ENCODE measurements at regions not wholly inside any gene's neighbourhood (a gene's known extent, or its start where the extent isn't known, plus 50 kb on each side); places are given as distances from the start of the nearest gene placed in this dataset.

DNA sequence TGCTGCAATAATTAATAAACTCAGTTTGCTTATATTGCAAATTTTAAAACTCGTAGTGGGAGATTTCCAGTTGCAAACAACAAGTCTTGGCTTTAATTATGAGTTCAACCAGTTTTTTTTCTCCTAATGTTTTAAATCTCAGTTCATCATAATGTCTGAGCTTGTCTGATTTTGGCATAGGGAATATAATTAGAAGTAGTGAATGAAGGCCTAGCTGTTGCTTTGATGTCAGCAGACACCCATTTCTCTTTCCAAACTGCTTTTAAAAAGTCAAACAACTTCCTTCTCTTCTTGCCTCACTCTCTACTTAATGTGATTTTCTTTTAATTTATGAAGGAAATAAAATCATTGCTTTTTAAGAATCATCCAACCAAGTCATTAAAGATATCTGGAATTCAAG lies 1462.1 kb downstream of the DPP10 start:
- TF ChIP-seq, protein P1, sequence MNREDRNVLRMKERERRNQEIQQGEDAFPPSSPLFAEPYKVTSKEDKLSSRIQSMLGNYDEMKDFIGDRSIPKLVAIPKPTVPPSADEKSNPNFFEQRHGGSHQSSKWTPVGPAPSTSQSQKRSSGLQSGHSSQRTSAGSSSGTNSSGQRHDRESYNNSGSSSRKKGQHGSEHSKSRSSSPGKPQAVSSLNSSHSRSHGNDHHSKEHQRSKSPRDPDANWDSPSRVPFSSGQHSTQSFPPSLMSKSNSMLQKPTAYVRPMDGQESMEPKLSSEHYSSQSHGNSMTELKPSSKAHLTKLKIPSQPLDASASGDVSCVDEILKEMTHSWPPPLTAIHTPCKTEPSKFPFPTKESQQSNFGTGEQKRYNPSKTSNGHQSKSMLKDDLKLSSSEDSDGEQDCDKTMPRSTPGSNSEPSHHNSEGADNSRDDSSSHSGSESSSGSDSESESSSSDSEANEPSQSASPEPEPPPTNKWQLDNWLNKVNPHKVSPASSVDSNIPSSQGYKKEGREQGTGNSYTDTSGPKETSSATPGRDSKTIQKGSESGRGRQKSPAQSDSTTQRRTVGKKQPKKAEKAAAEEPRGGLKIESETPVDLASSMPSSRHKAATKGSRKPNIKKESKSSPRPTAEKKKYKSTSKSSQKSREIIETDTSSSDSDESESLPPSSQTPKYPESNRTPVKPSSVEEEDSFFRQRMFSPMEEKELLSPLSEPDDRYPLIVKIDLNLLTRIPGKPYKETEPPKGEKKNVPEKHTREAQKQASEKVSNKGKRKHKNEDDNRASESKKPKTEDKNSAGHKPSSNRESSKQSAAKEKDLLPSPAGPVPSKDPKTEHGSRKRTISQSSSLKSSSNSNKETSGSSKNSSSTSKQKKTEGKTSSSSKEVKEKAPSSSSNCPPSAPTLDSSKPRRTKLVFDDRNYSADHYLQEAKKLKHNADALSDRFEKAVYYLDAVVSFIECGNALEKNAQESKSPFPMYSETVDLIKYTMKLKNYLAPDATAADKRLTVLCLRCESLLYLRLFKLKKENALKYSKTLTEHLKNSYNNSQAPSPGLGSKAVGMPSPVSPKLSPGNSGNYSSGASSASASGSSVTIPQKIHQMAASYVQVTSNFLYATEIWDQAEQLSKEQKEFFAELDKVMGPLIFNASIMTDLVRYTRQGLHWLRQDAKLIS (CRISPR knock-in tag; IDR thresholded peaks at IDR 0.05; ENCODE audit: borderline replicate concordance), result no peak
- TF ChIP-seq, protein P2, sequence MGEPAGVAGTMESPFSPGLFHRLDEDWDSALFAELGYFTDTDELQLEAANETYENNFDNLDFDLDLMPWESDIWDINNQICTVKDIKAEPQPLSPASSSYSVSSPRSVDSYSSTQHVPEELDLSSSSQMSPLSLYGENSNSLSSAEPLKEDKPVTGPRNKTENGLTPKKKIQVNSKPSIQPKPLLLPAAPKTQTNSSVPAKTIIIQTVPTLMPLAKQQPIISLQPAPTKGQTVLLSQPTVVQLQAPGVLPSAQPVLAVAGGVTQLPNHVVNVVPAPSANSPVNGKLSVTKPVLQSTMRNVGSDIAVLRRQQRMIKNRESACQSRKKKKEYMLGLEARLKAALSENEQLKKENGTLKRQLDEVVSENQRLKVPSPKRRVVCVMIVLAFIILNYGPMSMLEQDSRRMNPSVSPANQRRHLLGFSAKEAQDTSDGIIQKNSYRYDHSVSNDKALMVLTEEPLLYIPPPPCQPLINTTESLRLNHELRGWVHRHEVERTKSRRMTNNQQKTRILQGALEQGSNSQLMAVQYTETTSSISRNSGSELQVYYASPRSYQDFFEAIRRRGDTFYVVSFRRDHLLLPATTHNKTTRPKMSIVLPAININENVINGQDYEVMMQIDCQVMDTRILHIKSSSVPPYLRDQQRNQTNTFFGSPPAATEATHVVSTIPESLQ (CRISPR knock-in tag; IDR thresholded peaks at IDR 0.05), result no peak
- TF ChIP-seq, protein P3, sequence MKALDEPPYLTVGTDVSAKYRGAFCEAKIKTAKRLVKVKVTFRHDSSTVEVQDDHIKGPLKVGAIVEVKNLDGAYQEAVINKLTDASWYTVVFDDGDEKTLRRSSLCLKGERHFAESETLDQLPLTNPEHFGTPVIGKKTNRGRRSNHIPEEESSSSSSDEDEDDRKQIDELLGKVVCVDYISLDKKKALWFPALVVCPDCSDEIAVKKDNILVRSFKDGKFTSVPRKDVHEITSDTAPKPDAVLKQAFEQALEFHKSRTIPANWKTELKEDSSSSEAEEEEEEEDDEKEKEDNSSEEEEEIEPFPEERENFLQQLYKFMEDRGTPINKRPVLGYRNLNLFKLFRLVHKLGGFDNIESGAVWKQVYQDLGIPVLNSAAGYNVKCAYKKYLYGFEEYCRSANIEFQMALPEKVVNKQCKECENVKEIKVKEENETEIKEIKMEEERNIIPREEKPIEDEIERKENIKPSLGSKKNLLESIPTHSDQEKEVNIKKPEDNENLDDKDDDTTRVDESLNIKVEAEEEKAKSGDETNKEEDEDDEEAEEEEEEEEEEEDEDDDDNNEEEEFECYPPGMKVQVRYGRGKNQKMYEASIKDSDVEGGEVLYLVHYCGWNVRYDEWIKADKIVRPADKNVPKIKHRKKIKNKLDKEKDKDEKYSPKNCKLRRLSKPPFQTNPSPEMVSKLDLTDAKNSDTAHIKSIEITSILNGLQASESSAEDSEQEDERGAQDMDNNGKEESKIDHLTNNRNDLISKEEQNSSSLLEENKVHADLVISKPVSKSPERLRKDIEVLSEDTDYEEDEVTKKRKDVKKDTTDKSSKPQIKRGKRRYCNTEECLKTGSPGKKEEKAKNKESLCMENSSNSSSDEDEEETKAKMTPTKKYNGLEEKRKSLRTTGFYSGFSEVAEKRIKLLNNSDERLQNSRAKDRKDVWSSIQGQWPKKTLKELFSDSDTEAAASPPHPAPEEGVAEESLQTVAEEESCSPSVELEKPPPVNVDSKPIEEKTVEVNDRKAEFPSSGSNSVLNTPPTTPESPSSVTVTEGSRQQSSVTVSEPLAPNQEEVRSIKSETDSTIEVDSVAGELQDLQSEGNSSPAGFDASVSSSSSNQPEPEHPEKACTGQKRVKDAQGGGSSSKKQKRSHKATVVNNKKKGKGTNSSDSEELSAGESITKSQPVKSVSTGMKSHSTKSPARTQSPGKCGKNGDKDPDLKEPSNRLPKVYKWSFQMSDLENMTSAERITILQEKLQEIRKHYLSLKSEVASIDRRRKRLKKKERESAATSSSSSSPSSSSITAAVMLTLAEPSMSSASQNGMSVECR (CRISPR knock-in tag; IDR thresholded peaks at IDR 0.05; ENCODE audit: borderline replicate concordance), result no peak
